NT2/D1 (cell line): ENCODE measurements at regions not wholly inside any gene's neighbourhood (a gene's known extent, or its start where the extent isn't known, plus 50 kb on each side); places are given as distances from the start of the nearest gene placed in this dataset.
"Not testable (repeated sequence)": the region's sequence is repeated elsewhere in the genome, so short reads cannot be mapped to it uniquely, and the experiment has no call there.

Experiments
- SUZ12 ChIP-seq: IDR thresholded peaks from 2 replicates; pipeline ENCODE4 v1.6.1; 2011; ENCODE audit not compliant: insufficient read length, insufficient read depth; ENCODE audit errors: extremely low read depth
- YY1 ChIP-seq: IDR thresholded peaks from 2 replicates; pipeline ENCODE4 v1.6.1; 2011; ENCODE audit not compliant: insufficient read length, insufficient read depth

GRCh38 chr2:158885018-158885678 lies 83.3 kb upstream of the TANC1 start:
- not testable (repeated sequence) for TF ChIP-seq SUZ12, YY1
